ENCODE measurements at regions not wholly inside any gene's neighbourhood (a gene's known extent, or its start where the extent isn't known, plus 50 kb on each side); places are given as distances from the start of the nearest gene placed in this dataset.

DNA sequence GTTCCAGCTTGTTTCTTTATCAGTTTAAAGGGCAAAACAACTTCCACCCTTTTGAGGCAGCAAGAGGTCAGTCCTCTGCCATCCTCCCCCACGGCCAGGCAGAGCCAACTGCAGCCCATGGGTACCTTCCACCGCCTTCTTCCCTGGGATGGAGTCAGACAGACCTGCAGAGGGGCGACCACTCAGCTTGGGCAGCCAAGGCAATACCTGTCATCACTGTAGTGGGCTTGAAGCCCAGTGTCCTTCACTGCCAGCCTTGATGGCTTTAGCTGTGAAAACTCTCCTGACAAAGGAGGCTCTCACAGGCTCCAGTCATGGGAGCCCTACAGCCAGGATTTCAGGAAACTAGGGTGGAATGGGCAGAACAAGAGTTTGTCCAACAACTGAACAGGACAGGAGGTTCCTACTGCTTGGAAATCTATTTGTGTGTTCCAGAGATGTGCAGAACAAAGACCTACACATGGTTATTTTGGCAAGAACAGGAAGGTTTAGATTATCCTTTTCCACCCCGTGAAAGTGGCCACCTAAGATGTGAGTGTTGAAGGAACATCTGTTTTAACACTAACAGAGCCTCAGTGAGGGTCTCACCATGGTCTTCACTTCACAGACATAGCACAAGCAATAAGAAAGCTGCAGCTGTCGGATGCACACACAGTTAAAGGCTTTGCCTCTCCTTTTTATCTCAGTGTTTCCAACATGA is 93.9 kb upstream of the RMDN2 start:
- Histone ChIP-seq H3K4me2 (ENCODE audit: extremely low read depth, insufficient read depth, low read length) (no peak overlapping the region), H3K27me3 (ENCODE audit: control insufficient read depth, insufficient read depth, low read length) (no peaks in the 10 kb centered on the region), H3K36me3 (ENCODE audit: control insufficient read depth, insufficient read depth, low read length) (no peaks in the 10 kb centered on the region), H3K9ac (ENCODE audit: insufficient read depth, low read length) (no peak overlapping the region), H3K4me3 (replicated peaks in 1 of 4; ENCODE audit: control extremely low read depth in 1 of 4, insufficient read depth in 1 of 4, low read depth in 3 of 4, low read length in 4 of 4) (no peak overlapping the region), H3K9me3 (ENCODE audit: control insufficient read depth, insufficient read depth, low read depth, low read length) (no peaks in the 10 kb centered on the region), H3K27ac (ENCODE audit: insufficient read depth, low read length) (no peak overlapping the region), H4K20me1 (ENCODE audit: control insufficient read depth, extremely low read depth, insufficient read depth, low read length) (no peaks in the 10 kb centered on the region), H3K4me1 (ENCODE audit: control insufficient read depth, extremely low read depth, insufficient read depth, low read length) (peaks cover 17% of the 10 kb centered on the region), H3K79me2 (ENCODE audit: control insufficient read depth, insufficient read depth, low read length) (no peaks in the 10 kb centered on the region), H2AFZ (ENCODE audit: low read length) (no peak overlapping the region)
- no peak for DNase-seq (ENCODE audit: low read depth in 2 of 2)
- TF ChIP-seq, protein P1, sequence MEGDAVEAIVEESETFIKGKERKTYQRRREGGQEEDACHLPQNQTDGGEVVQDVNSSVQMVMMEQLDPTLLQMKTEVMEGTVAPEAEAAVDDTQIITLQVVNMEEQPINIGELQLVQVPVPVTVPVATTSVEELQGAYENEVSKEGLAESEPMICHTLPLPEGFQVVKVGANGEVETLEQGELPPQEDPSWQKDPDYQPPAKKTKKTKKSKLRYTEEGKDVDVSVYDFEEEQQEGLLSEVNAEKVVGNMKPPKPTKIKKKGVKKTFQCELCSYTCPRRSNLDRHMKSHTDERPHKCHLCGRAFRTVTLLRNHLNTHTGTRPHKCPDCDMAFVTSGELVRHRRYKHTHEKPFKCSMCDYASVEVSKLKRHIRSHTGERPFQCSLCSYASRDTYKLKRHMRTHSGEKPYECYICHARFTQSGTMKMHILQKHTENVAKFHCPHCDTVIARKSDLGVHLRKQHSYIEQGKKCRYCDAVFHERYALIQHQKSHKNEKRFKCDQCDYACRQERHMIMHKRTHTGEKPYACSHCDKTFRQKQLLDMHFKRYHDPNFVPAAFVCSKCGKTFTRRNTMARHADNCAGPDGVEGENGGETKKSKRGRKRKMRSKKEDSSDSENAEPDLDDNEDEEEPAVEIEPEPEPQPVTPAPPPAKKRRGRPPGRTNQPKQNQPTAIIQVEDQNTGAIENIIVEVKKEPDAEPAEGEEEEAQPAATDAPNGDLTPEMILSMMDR (conservative IDR thresholded peaks at IDR 0.05 in 1 of 2, IDR thresholded peaks at IDR 0.05 in 1 of 2; ENCODE audit: low read depth in 1 of 2, low read length in 2 of 2) = no peak

DNA sequence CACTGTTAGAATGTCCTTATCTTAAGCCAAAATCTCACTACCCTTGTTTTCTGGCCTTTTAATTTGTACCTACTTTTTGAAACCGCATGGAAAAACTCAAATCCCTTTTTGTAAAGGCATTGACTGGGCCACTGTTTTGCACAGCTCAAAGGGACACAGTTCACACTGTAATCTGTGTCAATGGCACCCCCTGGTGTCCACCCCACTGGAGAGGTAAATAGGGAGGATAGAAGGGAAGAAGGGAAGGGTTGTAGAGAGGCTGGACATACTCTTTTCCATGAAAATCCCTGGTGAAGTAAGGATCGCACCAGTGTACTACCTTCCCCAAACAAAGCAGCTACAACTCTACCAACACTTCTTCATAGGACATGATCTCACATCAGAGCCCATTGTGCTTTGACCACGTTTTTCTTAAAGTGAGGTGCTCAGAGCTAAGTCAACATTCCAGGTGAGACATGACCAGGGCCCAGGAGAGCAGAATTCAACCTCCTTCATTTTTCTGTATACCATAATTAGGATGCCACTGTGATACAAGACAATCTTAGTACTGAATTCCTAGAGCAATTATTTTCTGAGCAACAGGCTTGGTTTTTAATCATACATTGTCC is 92.4 kb upstream of the RMDN2 start:
- Histone ChIP-seq H3K4me3 (replicated peaks in 1 of 4; ENCODE audit: control extremely low read depth in 1 of 4, insufficient read depth in 1 of 4, low read depth in 3 of 4, low read length in 4 of 4) (no peak overlapping the region), H3K9me3 (ENCODE audit: control insufficient read depth, insufficient read depth, low read depth, low read length) (no peaks in the 10 kb centered on the region), H3K79me2 (ENCODE audit: control insufficient read depth, insufficient read depth, low read length) (no peaks in the 10 kb centered on the region), H3K27ac (ENCODE audit: insufficient read depth, low read length) (no peak overlapping the region), H4K20me1 (ENCODE audit: control insufficient read depth, extremely low read depth, insufficient read depth, low read length) (no peaks in the 10 kb centered on the region), H3K4me1 (ENCODE audit: control insufficient read depth, extremely low read depth, insufficient read depth, low read length) (peaks cover 16% of the 10 kb centered on the region), H2AFZ (ENCODE audit: low read length) (no peak overlapping the region), H3K9ac (ENCODE audit: insufficient read depth, low read length) (no peak overlapping the region), H3K36me3 (ENCODE audit: control insufficient read depth, insufficient read depth, low read length) (no peaks in the 10 kb centered on the region), H3K27me3 (ENCODE audit: control insufficient read depth, insufficient read depth, low read length) (no peaks in the 10 kb centered on the region), H3K4me2 (ENCODE audit: extremely low read depth, insufficient read depth, low read length) (no peak overlapping the region)
- peak; percentile 74 to 88 for DNase-seq (ENCODE audit: low read depth in 2 of 2)
- no peak for TF ChIP-seq EZH2 (IDR thresholded peaks at IDR 0.05; ENCODE audit: low read length, missing control alignments)
- TF ChIP-seq, protein P1 (conservative IDR thresholded peaks at IDR 0.05 in 1 of 2, IDR thresholded peaks at IDR 0.05 in 1 of 2; ENCODE audit: low read depth in 1 of 2, low read length in 2 of 2) = peak; percentile 83 to 91

DNA sequence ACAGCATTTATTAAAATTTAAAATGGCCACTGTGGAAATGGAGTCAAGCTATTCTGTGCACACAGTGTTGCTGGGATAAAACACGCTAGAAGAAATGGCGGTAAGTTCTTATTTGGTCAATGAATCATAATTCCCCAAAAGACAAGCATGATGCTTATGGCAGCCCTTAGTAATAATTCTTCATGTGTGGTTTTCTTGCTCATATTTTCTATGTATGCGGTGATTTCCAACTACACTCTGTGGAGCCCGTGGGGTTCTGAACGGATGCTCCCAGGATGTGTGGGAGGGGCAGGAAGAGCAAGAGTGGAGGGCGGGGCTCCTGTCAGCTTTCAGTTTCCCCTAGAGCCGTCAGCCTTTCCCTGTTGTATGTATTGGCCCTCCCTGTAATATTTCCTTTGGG is 91.7 kb upstream of the RMDN2 start:
- Histone ChIP-seq H4K20me1 (ENCODE audit: control insufficient read depth, extremely low read depth, insufficient read depth, low read length) (no peaks in the 10 kb centered on the region), H3K4me3 (replicated peaks in 1 of 4; ENCODE audit: control extremely low read depth in 1 of 4, insufficient read depth in 1 of 4, low read depth in 3 of 4, low read length in 4 of 4) (no peak overlapping the region), H3K4me2 (ENCODE audit: extremely low read depth, insufficient read depth, low read length) (no peak overlapping the region), H3K27ac (ENCODE audit: insufficient read depth, low read length) (no peak overlapping the region), H3K79me2 (ENCODE audit: control insufficient read depth, insufficient read depth, low read length) (no peaks in the 10 kb centered on the region), H3K36me3 (ENCODE audit: control insufficient read depth, insufficient read depth, low read length) (no peaks in the 10 kb centered on the region), H2AFZ (ENCODE audit: low read length) (no peak overlapping the region), H3K4me1 (ENCODE audit: control insufficient read depth, extremely low read depth, insufficient read depth, low read length) (peaks cover 9% of the 10 kb centered on the region), H3K27me3 (ENCODE audit: control insufficient read depth, insufficient read depth, low read length) (no peaks in the 10 kb centered on the region), H3K9me3 (ENCODE audit: control insufficient read depth, insufficient read depth, low read depth, low read length) (no peaks in the 10 kb centered on the region), H3K9ac (ENCODE audit: insufficient read depth, low read length) (no peak overlapping the region)
- TF ChIP-seq EZH2 (IDR thresholded peaks at IDR 0.05; ENCODE audit: low read length, missing control alignments) = no peak
- TF ChIP-seq, protein P1 (conservative IDR thresholded peaks at IDR 0.05 in 1 of 2, IDR thresholded peaks at IDR 0.05 in 1 of 2; ENCODE audit: low read depth in 1 of 2, low read length in 2 of 2) = no peak
- DNase-seq (ENCODE audit: low read depth in 2 of 2) = peak in 1 of 2 donors; percentile 44
